Stomach (tissue), 8 donors: ENCODE measurements at regions not wholly inside any gene's neighbourhood (a gene's known extent, or its start where the extent isn't known, plus 50 kb on each side); places are given as distances from the start of the nearest gene placed in this dataset.

Experiments
- DNase-seq, 2 donors: peaks; one replicate each; pipeline versions ENCODE4 v3.0.0 to v3.0.0-alpha.2; 2013 to 2019
- H3K27ac ChIP-seq, 5 donors: fragments of 200-600 bp in 4 of 5; sonication (generic) in 4 of 5; one replicate each; pipeline ENCODE4 v1.5.1; 2013 to 2019; ENCODE audit warnings: mild to moderate bottlenecking in 1 of 5, moderate library complexity in 1 of 5
- H3K27me3 ChIP-seq, 3 donors: fragments of 200-600 bp; sonication (generic); one replicate each; pipeline ENCODE4 v1.5.1; 2017 to 2019; ENCODE audit warnings: mixed run types in 1 of 3
- H3K36me3 ChIP-seq, 4 donors: fragments of 200-600 bp; sonication (generic); 1 replicate in 3 of 4; 2 replicates in 1 of 4; pipeline ENCODE4 v1.5.1; 2016 to 2019
- H3K4me1 ChIP-seq, 4 donors: fragments of 200-600 bp; sonication (generic); one replicate each; pipeline ENCODE4 v1.5.1; 2016 to 2019
- H3K4me3 ChIP-seq, 4 donors: fragments of 200-600 bp; sonication (generic) in 3 of 4; one replicate each; pipeline ENCODE4 v1.5.1; 2016 to 2019; ENCODE audit warnings: mild to moderate bottlenecking in 1 of 4
- H3K9me3 ChIP-seq, 4 donors: fragments of 200-600 bp; sonication (generic); one replicate each; pipeline ENCODE4 v1.5.1; 2016 to 2019
- EP300 ChIP-seq: sonication (generic); formaldehyde crosslinking; IDR thresholded peaks from one replicate; pipeline ENCODE4 v1.6.1; 2017; ENCODE audit warnings: antibody characterized with exemption
- POLR2A ChIP-seq, 4 donors: fragments of 450-650 bp; IDR thresholded peaks; one replicate each; pipeline ENCODE4 v1.6.1; 2016; ENCODE audit warnings: antibody characterized with exemption in 4 of 4, control low read depth in 2 of 4, mild to moderate bottlenecking in 1 of 4, moderate library complexity in 1 of 4
- POLR2AphosphoS5 ChIP-seq, 3 donors: sonication (generic); formaldehyde crosslinking; IDR thresholded peaks; one replicate each; pipeline ENCODE4 v1.6.1; 2016; ENCODE audit warnings: antibody characterized with exemption in 3 of 3
- WGBS, 5 donors: extraction: QIAGEN DNeasy Blood & Tissue Kit in 3 of 5; methylation state at CpG; one replicate each; pipeline versions ENCODE4 v1.1.5 to v1.1.7; 2013 to 2018; 5-methylcytosine and 5-hydroxymethylcytosine counted together
- intact Hi-C: fragments of 100-400 bp; cut with DNase I; formaldehyde crosslinking; loops from one replicate; pipeline ENCODE4 v1.15.1; 2023; ENCODE audit warnings: low total_unique reads
- TF ChIP-seq, protein P1 (sequence below), 7 experiments: fragments of 450-650 bp in 4 of 7; fragments of 200-600 bp in 3 of 7; sonication (generic) in 3 of 7; IDR thresholded peaks; one replicate each; pipeline ENCODE4 v1.5.1; 2016 to 2019; ENCODE audit warnings: antibody characterized with exemption in 7 of 7, control low read depth in 2 of 7, mild to moderate bottlenecking in 1 of 7
- donor health status: healthy with polysubstance abuse.
- donor health status: Bipolar disorder and iron deficiency.
- donor health status: healthy.

DNA sequence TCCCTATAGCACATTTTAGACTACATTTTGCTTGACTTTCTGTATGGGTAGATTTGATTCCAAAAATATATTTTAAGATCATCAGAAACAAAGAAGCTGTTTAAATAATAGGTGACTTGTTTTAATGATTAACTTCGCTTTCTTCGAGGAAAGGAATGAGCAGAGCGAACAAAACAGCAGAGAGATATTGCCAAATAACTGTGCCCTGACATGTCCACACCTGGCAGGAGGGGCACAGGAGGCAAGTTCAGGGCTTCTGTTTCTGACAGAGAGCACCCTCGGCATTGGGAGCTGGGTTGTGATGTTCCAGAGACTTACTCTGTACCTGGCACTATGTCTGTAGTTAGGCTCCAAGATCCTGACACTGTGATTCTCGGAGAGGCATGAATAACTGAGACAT, 155.7 kb upstream of the SASH1 start:
- Histone ChIP-seq H3K4me1 (peaks cover 0 to 31% (median 17%) of the 10 kb centered on the region in 4 donors), H3K4me3 (no peak overlapping the region), H3K27ac (peak overlapping the region in 4 of 5 donors; percentile 18 to 39 (median 31)), H3K9me3 (no peaks in the 10 kb centered on the region), H3K27me3 (no peaks in the 10 kb centered on the region), H3K36me3 (no peaks in the 10 kb centered on the region)
- 32 to 60% (median 48%) methylated on average over 5 of the region's 5 CpGs for WGBS, 5 donors
- intact Hi-C loops = no loop called here
- TF ChIP-seq, protein P1, sequence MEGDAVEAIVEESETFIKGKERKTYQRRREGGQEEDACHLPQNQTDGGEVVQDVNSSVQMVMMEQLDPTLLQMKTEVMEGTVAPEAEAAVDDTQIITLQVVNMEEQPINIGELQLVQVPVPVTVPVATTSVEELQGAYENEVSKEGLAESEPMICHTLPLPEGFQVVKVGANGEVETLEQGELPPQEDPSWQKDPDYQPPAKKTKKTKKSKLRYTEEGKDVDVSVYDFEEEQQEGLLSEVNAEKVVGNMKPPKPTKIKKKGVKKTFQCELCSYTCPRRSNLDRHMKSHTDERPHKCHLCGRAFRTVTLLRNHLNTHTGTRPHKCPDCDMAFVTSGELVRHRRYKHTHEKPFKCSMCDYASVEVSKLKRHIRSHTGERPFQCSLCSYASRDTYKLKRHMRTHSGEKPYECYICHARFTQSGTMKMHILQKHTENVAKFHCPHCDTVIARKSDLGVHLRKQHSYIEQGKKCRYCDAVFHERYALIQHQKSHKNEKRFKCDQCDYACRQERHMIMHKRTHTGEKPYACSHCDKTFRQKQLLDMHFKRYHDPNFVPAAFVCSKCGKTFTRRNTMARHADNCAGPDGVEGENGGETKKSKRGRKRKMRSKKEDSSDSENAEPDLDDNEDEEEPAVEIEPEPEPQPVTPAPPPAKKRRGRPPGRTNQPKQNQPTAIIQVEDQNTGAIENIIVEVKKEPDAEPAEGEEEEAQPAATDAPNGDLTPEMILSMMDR (IDR thresholded peaks at IDR 0.05) = no peak
- TF ChIP-seq POLR2AphosphoS5 (IDR thresholded peaks at IDR 0.05) = no peak
- no peak for TF ChIP-seq EP300
- no peak for TF ChIP-seq POLR2A (IDR thresholded peaks at IDR 0.05)
- no peak for DNase-seq

DNA sequence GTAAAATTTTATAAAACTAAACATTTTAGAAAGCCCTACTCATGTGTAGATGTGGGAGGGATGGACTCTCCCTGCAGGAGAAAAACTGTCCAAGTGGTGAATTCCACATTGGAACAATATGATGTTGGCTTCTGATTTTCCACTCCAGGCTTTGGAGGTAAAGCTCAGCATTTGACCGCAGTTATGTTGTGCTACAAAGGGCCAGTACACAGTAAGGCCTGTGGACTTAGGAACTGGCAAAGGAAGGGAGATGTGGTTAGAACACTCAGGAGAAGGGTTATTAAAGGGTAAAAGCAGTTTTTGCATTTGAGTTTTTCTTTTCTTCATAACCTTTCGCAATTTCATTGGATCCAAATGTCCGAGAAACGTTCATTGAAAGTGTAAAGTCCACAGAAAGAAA, 150.3 kb upstream of the SASH1 start:
- 46 to 68% (median 50%) methylated on average over 4 of the region's 4 CpGs for WGBS, 5 donors
- no peak for DNase-seq

DNA sequence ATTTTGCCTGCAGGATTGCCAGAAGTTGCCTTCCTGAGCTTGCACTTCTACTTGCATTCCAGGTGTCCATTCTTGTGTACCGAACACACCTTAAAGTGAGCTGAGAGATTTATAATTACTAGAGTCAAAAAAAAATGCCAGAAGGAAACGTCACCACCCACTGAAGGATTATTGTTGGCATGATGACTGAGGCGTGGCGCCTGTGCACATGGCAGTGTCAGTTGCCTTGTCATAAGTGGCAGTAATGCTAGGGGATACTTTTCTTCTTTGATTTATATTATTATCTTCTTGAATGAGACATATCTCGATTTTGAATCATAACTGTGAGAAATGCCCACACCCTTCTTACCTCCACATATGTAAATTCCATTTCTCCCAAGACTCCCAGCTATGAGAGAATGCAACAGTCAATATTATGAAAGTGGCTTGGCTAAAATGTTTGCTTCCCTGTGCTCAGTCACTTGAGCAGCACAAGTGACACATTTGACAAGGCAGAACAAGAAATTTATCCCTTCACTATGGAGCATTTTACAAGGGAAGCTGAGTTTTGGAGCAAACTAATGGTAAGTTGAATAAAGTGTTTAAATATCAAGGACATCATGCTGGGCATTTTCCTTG, 149.5 kb upstream of the SASH1 start:
- intact Hi-C loops = no loop called here
- Histone ChIP-seq H3K27ac (peak overlapping the region; percentile 78 to 87 (median 79)), H3K4me3 (no peak overlapping the region), H3K9me3 (no peaks in the 10 kb centered on the region), H3K36me3 (no peaks in the 10 kb centered on the region), H3K4me1 (peaks cover 10 to 30% (median 25%) of the 10 kb centered on the region in 4 donors), H3K27me3 (no peaks in the 10 kb centered on the region)
- DNase-seq = peak; percentile 59 to 70
- WGBS, 5 donors = 27 to 56% (median 35%) methylated on average over 5 of the region's 5 CpGs
- TF ChIP-seq POLR2AphosphoS5 (IDR thresholded peaks at IDR 0.05) (peak in 1 of 3 donors; percentile 21), EP300 (no peak), POLR2A (IDR thresholded peaks at IDR 0.05) (no peak)
- TF ChIP-seq, protein P1 (IDR thresholded peaks at IDR 0.05) = no peak

More for the DNA sequence above, 150.3 kb upstream of the SASH1 start:
- H3K27ac ChIP-seq = peak overlapping the region; percentile 78 to 87 (median 79)
- no peaks in the 10 kb centered on the region for H3K9me3 ChIP-seq
- no peaks in the 10 kb centered on the region for H3K27me3 ChIP-seq
- TF ChIP-seq EP300 = no peak
- no peak for TF ChIP-seq POLR2A (IDR thresholded peaks at IDR 0.05)
- TF ChIP-seq, protein P1 (IDR thresholded peaks at IDR 0.05) = no peak
- TF ChIP-seq POLR2AphosphoS5 (IDR thresholded peaks at IDR 0.05) = no peak
- intact Hi-C loops = no loop called here
- H3K4me1 ChIP-seq = peaks cover 10 to 36% (median 27%) of the 10 kb centered on the region in 4 donors
- H3K36me3 ChIP-seq = no peaks in the 10 kb centered on the region
- H3K4me3 ChIP-seq = no peak overlapping the region

DNA sequence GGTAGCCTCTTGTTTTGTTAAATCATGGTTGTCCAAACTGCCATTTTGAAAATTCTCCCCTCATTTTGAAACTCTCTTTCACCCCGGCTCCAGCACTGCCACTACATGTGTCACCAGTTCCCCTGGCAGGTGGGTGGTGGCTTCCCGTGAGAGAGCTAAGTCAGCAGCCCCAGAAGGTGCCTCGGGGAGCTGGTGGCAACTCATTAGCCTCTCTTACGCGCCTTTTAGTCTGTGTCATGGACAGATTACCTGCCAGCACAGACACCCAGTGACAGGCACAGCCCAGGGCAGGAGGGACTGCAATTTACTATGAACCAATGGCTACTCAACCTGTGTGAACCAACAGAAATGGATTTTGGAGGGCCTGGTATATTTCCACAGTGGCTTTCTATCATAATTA, 147.1 kb upstream of the SASH1 start:
- H3K27me3 ChIP-seq = no peaks in the 10 kb centered on the region
- WGBS, 5 donors = 74 to 91% (median 85%) methylated on average over 5 of the region's 5 CpGs
- TF ChIP-seq POLR2AphosphoS5 (IDR thresholded peaks at IDR 0.05) = no peak
- no peak for TF ChIP-seq POLR2A (IDR thresholded peaks at IDR 0.05)
- no peak for TF ChIP-seq EP300
- TF ChIP-seq, protein P1 (IDR thresholded peaks at IDR 0.05) = no peak
- no peaks in the 10 kb centered on the region for H3K9me3 ChIP-seq
- H3K4me1 ChIP-seq = peaks cover 10 to 38% (median 26%) of the 10 kb centered on the region in 4 donors
- no peak for DNase-seq
- H3K27ac ChIP-seq = no peak overlapping the region
- H3K4me3 ChIP-seq = no peak overlapping the region
- intact Hi-C loops = no loop called here
- H3K36me3 ChIP-seq = no peaks in the 10 kb centered on the region
